Left ventricle myocardium inferior (tissue), 1 donor: ENCODE measurements at regions not wholly inside any gene's neighbourhood (a gene's known extent, or its start where the extent isn't known, plus 50 kb on each side); places are given as distances from the start of the nearest gene placed in this dataset.

Source experiments
- DNase-seq: peaks from one replicate; pipeline ENCODE4 v3.0.0-alpha.2; 2020
- H3K27ac ChIP-seq: fragments of 200-600 bp; replicated peaks from 2 replicates; pipeline ENCODE4 v1.8.0; 2021
- H3K27me3 ChIP-seq: fragments of 200-600 bp; 2 replicates; pipeline ENCODE4 v1.8.0; 2021; ENCODE audit warnings: low read depth
- H3K36me3 ChIP-seq: fragments of 200-600 bp; 2 replicates; pipeline ENCODE4 v1.8.0; 2021
- H3K4me1 ChIP-seq: fragments of 200-600 bp; 2 replicates; pipeline ENCODE4 v1.8.0; 2021
- H3K4me3 ChIP-seq: fragments of 200-600 bp; 2 replicates; pipeline ENCODE4 v1.8.0; 2021; ENCODE audit warnings: mild to moderate bottlenecking, moderate library complexity
- H3K9me3 ChIP-seq: fragments of 200-600 bp; replicated peaks from 2 replicates; pipeline ENCODE4 v1.8.0; 2021
- intact Hi-C: fragments of 100-400 bp; cut with micrococcal nuclease; formaldehyde crosslinking; loops from one replicate; pipeline ENCODE4 v1.11.0; 2022
- TF ChIP-seq, protein P1 (sequence below): fragments of 200-600 bp; IDR thresholded peaks from 2 replicates; pipeline ENCODE4 v1.8.0; 2021; ENCODE audit warnings: antibody characterized with exemption, mild to moderate bottlenecking, borderline replicate concordance
- donor health status: DM: no; HTN: yes; CAD: no; lungs with severe emphysema.

DNA sequence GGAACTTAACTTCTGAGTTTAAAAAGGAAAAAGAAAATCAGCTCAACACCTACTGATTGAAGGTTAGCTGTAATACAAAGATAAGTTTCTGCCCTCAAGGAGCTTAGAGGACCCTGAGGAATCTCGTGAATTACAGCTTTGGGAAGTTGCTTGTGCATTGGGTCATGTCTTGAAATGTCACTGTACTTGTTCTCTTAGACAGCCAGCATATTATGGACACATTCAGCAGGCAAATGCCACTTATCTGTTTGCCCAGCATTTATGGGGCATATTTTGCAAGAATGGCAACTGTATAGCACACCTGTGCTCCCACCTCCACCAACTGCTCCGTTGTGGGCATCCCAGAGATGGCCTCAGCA, 263.6 kb upstream of the CRY1 start:
- H3K4me3 ChIP-seq, result no peak overlapping the region
- H3K4me1 ChIP-seq, result no peaks in the 10 kb centered on the region
- no peak for DNase-seq
- intact Hi-C loops, result no loop called here
- no peaks in the 10 kb centered on the region for H3K36me3 ChIP-seq
- no peaks in the 10 kb centered on the region for H3K9me3 ChIP-seq
- TF ChIP-seq, protein P1, sequence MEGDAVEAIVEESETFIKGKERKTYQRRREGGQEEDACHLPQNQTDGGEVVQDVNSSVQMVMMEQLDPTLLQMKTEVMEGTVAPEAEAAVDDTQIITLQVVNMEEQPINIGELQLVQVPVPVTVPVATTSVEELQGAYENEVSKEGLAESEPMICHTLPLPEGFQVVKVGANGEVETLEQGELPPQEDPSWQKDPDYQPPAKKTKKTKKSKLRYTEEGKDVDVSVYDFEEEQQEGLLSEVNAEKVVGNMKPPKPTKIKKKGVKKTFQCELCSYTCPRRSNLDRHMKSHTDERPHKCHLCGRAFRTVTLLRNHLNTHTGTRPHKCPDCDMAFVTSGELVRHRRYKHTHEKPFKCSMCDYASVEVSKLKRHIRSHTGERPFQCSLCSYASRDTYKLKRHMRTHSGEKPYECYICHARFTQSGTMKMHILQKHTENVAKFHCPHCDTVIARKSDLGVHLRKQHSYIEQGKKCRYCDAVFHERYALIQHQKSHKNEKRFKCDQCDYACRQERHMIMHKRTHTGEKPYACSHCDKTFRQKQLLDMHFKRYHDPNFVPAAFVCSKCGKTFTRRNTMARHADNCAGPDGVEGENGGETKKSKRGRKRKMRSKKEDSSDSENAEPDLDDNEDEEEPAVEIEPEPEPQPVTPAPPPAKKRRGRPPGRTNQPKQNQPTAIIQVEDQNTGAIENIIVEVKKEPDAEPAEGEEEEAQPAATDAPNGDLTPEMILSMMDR, result no peak
- peaks cover 32% of the 10 kb centered on the region for H3K27me3 ChIP-seq
- no peak overlapping the region for H3K27ac ChIP-seq

DNA sequence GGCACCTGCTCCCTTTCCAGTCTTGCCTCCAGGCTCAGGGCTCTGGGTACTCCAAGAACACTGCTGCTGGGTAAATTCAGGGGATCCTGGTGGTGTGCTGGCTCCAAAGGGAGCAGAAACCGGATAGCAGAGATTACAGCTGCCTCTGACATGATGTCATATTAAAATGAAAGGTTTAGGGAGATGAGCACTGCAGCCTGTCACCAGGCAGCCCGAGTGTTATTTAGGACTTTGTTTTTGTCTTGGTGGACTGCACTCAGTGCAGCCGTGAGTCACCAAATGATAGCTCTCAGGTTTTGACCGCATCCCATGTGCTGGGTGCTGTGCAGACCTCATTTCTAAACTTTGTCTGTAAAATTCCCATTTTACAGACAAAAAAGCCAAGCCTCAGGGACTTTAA, 266.0 kb upstream of the CRY1 start:
- no peaks in the 10 kb centered on the region for H3K4me1 ChIP-seq
- TF ChIP-seq, protein P1, result no peak
- H3K36me3 ChIP-seq, result no peaks in the 10 kb centered on the region
- intact Hi-C loops, result no loop called here
- no peak overlapping the region for H3K4me3 ChIP-seq
- no peak for DNase-seq
- H3K9me3 ChIP-seq, result no peaks in the 10 kb centered on the region
- H3K27ac ChIP-seq, result no peak overlapping the region
- H3K27me3 ChIP-seq, result peaks cover 44% of the 10 kb centered on the region

DNA sequence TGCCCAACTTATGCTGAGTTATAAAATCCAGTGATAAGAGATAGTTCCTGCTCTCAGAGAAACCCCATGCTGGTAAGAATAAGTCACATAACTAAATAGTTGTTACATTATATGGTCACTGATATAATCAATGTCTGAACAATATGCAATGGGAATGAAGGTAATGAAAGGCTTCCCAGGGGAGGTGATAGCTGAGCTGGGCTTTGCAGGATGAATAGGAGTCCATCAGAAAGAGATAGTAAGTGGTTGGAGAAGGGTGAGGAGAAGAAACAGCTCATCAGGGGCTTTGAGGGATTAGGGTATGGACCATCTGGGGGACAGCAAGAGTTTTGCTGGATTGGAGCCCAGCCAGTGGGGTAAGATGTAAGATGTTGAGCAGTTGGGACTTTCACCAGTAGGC, 266.7 kb upstream of the CRY1 start:
- TF ChIP-seq, protein P1, result no peak
- Histone ChIP-seq H3K9me3 (no peaks in the 10 kb centered on the region), H3K27me3 (peaks cover 50% of the 10 kb centered on the region), H3K4me3 (no peak overlapping the region), H3K27ac (no peak overlapping the region), H3K4me1 (no peaks in the 10 kb centered on the region), H3K36me3 (no peaks in the 10 kb centered on the region)
- no peak for DNase-seq
- intact Hi-C loops, result no loop called here

DNA sequence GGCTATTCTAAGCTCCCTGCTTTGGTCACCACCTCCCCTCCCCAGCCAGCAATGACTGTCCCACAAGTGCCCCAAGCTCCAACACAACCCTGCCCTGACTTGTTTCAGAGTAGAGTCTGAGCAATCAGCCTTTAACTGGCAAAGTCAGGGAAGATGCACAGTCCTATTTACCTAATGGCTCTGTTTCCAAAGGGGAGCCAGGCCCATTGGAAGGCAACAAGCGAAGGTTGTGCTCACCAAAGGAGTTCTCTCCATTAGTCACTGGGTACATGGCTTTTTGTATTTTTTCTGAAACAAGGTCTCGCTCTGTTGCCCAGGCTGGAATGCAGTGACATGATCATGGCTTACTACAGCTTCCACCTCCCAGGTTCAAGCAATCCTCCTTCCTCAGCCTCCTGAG, 267.1 kb upstream of the CRY1 start:
- TF ChIP-seq, protein P1, result no peak
- H3K4me1 ChIP-seq, result no peaks in the 10 kb centered on the region
- H3K9me3 ChIP-seq, result no peaks in the 10 kb centered on the region
- no peak overlapping the region for H3K27ac ChIP-seq
- intact Hi-C loops, result no loop called here
- DNase-seq, result no peak
- no peak overlapping the region for H3K4me3 ChIP-seq
- H3K36me3 ChIP-seq, result no peaks in the 10 kb centered on the region
- H3K27me3 ChIP-seq, result peaks cover 50% of the 10 kb centered on the region

DNA sequence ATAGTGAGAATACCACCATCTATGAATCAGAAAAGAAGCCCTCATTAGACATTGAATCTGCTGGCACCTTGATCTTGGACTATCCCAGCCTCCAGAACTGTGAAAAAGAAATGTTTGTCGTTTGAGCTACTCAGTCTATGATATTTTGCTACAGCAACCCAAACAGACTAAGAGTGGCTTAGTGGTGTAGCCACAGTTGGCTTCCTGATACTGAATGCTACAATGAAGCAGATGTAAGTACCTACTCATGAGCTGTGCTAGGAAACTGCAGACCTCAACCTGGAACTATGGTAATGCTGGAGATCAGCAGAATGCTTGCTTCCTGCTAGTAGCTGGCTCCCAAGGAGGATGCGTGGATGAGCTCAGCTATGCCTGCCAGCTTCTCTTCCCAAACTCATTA, 268.6 kb upstream of the CRY1 start:
- no peaks in the 10 kb centered on the region for H3K9me3 ChIP-seq
- DNase-seq, result no peak
- H3K27me3 ChIP-seq, result peaks cover 40% of the 10 kb centered on the region
- no peak overlapping the region for H3K4me3 ChIP-seq
- H3K27ac ChIP-seq, result no peak overlapping the region
- intact Hi-C loops, result no loop called here
- TF ChIP-seq, protein P1, result no peak
- no peaks in the 10 kb centered on the region for H3K4me1 ChIP-seq
- no peaks in the 10 kb centered on the region for H3K36me3 ChIP-seq

DNA sequence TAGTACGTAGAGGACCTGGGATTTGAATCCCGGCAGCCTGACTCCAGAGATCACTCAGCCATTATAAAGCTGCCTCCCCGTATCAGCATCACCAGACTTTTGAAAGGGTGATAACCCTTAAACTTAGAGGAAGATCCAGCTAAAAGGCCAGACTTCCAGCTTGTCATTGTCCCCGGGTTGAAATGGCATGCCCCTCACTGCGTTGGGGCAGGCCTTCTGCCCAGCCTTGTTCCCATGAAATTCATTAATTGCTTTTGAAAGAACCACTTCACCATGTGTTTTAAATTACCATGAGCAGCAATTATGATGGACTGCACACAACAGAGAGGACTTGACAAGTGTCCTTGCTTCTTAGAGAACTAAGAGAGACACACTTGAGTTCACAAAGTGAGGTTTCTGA, 269.6 kb upstream of the CRY1 start:
- DNase-seq, result no peak
- H3K4me3 ChIP-seq, result no peak overlapping the region
- no peak overlapping the region for H3K27ac ChIP-seq
- no peaks in the 10 kb centered on the region for H3K9me3 ChIP-seq
- no peaks in the 10 kb centered on the region for H3K36me3 ChIP-seq
- H3K4me1 ChIP-seq, result no peaks in the 10 kb centered on the region
- TF ChIP-seq, protein P1, result no peak
- intact Hi-C loops, result no loop called here
- H3K27me3 ChIP-seq, result peaks cover 39% of the 10 kb centered on the region
